GM19023 (cell line): ENCODE measurements at regions not wholly inside any gene's neighbourhood (a gene's known extent, or its start where the extent isn't known, plus 50 kb on each side); places are given as distances from the start of the nearest gene placed in this dataset.

Experiments used
- ATAC-seq: cut with Tn5 transposase; IDR thresholded peaks from one replicate; pipeline ENCODE4 v1.9.1; 2021; ENCODE audit warnings: mild to moderate bottlenecking, moderate library complexity; ENCODE audit not compliant: unreplicated experiment

GRCh38 chr5:148912714-148913398, 86.4 kb downstream of the ADRB2 start:
- no peak for ATAC-seq

GRCh38 chr5:148913493-148913892, 87.1 kb downstream of the ADRB2 start:
- ATAC-seq = no peak

- ATAC-seq = no peak
These were observed 87.6 kb downstream of the ADRB2 start for GRCh38 chr5:148913985-148914431.

GRCh38 chr5:148915224-148915817, 88.9 kb downstream of the ADRB2 start:
- ATAC-seq = no peak

- no peak for ATAC-seq
These were observed 94.4 kb downstream of the ADRB2 start for GRCh38 chr5:148920646-148921288.

GRCh38 chr5:148921350-148921749, 94.9 kb downstream of the ADRB2 start:
- no peak for ATAC-seq

- peak; percentile 81 for ATAC-seq
These were observed 96.2 kb downstream of the ADRB2 start for GRCh38 chr5:148922606-148923005.

GRCh38 chr5:148923023-148923422, 96.6 kb downstream of the ADRB2 start:
- peak; percentile 11 for ATAC-seq

- no peak for ATAC-seq
These were observed 98.4 kb downstream of the ADRB2 start for GRCh38 chr5:148924817-148925216.

GRCh38 chr5:148926207-148926606, 99.8 kb downstream of the ADRB2 start:
- no peak for ATAC-seq

- no peak for ATAC-seq
These were observed 101.0 kb downstream of the ADRB2 start for GRCh38 chr5:148927307-148927946.

- no peak for ATAC-seq
These were observed 101.7 kb downstream of the ADRB2 start for GRCh38 chr5:148928141-148928540.

GRCh38 chr5:148931453-148932057, 105.1 kb downstream of the ADRB2 start:
- ATAC-seq = no peak

- ATAC-seq = no peak
These were observed 106.0 kb downstream of the ADRB2 start for GRCh38 chr5:148932355-148932935.

- ATAC-seq = no peak
These were observed 107.6 kb downstream of the ADRB2 start for GRCh38 chr5:148933903-148934432.

GRCh38 chr5:148934895-148935400, 108.5 kb downstream of the ADRB2 start:
- ATAC-seq = no peak

- ATAC-seq = no peak
These were observed 110.8 kb downstream of the ADRB2 start for GRCh38 chr5:148937239-148937638.

- no peak for ATAC-seq
These were observed 111.6 kb downstream of the ADRB2 start for GRCh38 chr5:148937830-148938521.

- no peak for ATAC-seq
These were observed 112.1 kb downstream of the ADRB2 start for GRCh38 chr5:148938522-148938882.

- ATAC-seq = no peak
These were observed 113.3 kb downstream of the ADRB2 start for GRCh38 chr5:148939676-148940075.
